ENCODE measurements at regions not wholly inside any gene's neighbourhood (a gene's known extent, or its start where the extent isn't known, plus 50 kb on each side); places are given as distances from the start of the nearest gene placed in this dataset.

- no peak for TF ChIP-seq EZH2phosphoT487 (conservative IDR thresholded peaks at IDR 0.05; ENCODE audit: low read length)
- TF ChIP-seq, protein P1, sequence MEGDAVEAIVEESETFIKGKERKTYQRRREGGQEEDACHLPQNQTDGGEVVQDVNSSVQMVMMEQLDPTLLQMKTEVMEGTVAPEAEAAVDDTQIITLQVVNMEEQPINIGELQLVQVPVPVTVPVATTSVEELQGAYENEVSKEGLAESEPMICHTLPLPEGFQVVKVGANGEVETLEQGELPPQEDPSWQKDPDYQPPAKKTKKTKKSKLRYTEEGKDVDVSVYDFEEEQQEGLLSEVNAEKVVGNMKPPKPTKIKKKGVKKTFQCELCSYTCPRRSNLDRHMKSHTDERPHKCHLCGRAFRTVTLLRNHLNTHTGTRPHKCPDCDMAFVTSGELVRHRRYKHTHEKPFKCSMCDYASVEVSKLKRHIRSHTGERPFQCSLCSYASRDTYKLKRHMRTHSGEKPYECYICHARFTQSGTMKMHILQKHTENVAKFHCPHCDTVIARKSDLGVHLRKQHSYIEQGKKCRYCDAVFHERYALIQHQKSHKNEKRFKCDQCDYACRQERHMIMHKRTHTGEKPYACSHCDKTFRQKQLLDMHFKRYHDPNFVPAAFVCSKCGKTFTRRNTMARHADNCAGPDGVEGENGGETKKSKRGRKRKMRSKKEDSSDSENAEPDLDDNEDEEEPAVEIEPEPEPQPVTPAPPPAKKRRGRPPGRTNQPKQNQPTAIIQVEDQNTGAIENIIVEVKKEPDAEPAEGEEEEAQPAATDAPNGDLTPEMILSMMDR (IDR thresholded peaks at IDR 0.05; ENCODE audit: insufficient read depth, low read length, poor library complexity, severe bottlenecking): no peak
Measured at GRCh38 chr2:4368907-4369306, 665.5 kb downstream of the DCDC2C start.
